SHP77 treated with DMSO at 0.1 percent for 48 hours (cell line): ENCODE measurements at regions not wholly inside any gene's neighbourhood (a gene's known extent, or its start where the extent isn't known, plus 50 kb on each side); places are given as distances from the start of the nearest gene placed in this dataset.
"Not testable (repeated sequence)": the region's sequence is repeated elsewhere in the genome, so short reads cannot be mapped to it uniquely, and the experiment has no call there.

Experiments used
- DNase-seq: peaks from one replicate; lab custom pipeline; 2025; lab: John Stamatoyannopoulos, UW

DNA sequence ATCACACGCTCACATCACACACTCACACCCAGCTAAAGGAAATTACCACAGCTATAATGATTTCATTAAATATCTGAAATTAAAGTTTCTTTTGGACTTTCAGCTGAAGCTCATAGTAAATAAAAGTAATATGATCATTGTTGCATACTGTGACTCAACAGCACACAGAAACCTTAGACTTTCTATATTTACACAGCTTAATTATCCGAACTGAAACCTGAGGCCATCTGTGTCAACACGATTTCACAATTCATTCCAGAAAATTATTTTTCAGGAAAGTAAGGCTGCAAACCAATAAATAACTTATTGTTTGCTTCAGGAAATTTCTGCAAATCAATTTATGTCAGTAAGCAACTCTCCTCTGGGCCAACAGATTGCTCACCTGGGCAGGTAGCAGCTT lies 1352.2 kb upstream of the CDH18 start:
- peak; percentile 49 for DNase-seq

DNA sequence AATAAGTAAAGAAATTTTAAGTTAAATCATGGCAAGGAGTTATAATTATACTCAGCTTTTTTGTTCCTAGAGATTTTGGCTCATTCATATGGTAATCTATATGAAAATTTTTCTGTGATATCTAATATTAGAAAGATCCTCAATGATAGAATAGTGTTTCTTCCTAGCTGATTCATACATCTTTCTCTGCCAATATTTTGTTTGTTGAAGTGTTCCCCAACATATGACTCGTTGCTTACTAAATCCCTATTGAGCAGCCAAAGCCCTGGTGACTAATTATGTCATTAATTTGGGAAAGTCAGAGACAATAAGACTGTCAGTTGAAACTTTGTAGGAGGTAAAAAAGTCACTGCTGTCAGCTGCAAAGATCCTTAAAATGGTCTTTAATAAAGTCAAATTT lies 1348.5 kb upstream of the CDH18 start:
- not testable (repeated sequence) for DNase-seq

DNA sequence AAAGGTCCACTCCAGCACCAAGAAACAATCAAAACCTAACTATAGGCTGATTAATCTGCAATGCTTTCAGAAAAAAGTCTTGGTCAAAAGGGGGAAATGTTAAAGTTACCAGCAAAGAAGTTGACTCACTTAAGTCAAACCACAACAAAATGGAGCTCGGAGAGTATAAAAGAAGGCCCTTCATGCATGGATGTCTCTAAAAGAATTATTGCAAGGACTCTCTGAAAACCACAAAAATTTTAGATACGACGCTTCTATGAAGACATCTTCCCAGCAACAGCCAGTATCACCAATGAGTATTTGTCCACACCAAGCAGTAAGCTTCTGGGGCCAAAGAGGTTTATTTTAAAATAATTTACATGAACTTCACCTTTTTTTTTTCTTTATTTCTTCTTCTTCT lies 1327.4 kb upstream of the CDH18 start:
- DNase-seq, result not testable (repeated sequence)

DNA sequence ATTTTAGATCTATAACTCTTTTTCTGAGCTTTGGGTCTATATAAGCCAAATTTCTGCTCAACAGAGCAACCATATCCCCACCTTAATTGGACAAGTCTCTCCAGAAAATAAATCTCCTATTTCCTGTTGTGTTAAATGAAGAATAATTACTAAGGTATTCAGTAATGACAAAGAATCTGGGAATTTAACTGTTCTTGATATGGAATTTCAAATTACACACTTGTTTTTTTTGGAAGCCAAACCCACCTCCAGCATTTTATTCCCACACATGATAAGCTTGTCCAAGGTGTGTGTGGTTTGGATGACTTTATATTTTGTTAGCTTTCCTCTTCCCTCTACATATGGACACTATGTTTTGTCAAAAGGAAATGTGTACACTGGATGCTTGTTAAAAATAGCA lies 1313.2 kb upstream of the CDH18 start:
- DNase-seq, result not testable (repeated sequence)

DNA sequence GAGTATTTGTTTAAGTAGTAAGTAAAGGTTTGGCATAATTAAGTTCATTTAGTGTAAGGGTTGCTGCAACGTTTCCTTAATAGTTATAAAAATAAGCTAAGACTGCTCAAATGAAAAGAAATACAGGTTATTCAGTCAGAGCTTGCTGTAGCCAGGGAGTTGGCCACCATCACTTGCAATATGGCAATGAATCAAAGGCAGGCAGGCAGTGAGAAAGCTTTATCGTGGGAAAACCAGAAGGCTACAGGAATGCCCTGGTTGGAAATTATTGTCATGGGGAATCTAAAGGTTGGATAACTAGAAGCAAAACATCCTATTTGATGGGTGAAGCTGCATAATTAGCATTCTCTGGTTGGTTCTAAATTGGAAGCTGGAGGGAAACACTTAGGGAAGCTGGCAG lies 1286.4 kb upstream of the CDH18 start:
- not testable (repeated sequence) for DNase-seq

DNA sequence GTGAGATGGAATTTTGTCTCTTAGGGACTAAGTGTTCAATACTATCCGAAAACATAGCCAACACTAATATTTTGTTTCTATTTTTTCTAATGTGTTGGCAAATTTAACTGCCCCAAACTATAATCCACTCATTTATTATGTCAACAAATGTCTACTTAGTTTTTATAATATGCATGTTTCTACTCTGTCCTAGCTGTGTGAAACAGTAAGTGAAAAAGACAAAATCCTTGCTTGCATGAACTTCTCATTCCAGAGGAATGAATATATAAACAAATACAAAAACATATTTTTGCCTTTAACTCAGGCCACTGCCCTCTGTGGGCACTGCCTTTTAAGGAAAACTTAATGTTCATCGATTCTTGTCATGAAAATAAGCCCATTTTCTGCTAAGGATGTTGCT lies 1275.4 kb upstream of the CDH18 start:
- DNase-seq, result no peak

DNA sequence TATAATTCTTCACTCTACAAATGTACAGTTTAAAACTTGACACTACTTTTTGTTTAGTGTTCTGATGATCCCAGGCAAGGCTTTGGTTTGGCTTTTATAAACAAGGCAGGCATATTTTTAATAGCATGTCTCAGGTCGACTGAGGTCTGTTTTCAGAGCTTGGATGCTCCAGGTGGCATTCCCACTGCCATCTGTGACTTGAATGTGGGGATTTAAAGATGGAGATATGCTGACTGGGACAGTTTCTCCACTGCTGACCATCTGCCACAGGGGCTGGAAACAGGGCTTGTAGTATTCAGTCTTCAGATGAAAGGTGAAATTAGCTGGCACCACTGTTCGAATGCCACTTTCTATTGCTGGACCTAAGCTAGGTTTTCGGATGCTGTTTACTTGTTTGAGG lies 1266.2 kb upstream of the CDH18 start:
- DNase-seq, result no peak

DNA sequence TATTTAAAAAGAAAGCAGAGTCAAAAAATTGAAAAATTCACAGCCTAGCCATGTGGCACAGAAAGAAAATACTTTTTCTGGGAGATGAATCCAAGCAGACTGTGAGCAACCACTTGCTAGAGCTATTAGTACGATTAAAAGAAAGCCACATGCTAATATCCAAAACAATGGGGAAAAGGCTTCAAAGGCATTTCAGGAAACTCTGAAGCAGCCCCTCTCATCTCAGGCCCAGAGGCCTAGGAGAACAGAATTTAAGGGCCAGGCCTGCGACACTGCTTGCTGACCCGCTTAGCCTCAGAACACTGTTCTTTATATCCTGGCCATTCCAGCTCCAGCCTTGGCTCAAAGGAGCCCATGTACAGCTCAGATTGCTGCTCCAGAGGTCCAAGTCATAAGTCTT lies 1257.0 kb upstream of the CDH18 start:
- no peak for DNase-seq

DNA sequence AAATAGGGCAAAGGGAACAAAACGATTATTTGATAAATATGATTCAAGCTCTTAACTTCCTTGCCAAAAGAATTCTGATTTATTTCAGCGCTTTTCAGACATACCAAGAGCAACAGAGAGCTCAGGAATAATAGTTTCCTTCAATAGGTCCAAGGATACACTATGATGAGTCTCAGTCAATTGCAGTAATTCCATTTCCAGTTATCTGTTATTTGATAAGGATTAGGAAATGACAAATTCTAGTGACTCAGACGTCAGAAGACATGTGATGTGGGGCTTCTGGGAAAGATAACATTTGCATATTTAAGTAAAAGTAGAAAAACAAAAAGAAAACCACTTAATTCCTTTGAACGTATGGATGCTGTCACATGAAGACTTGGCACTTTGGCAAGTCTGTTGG lies 1250.8 kb upstream of the CDH18 start:
- DNase-seq, result no peak

DNA sequence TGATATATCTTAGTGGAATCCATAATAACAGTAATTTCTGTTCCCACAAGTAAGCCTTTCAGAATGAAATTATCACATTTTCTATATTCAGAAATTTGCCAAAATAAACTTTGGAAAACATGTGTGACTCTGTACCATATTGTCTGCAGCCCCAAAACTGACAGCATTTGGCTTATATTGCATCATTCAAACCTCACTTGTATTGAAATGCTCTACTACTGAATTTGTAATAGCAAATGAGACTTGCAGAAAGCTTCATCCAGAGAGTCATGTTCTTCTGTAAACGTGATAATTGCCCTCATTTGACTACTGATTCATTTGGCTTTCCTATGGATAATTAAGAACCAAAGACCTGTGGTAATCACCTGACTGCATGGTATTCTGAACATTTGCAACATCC lies 1249.5 kb upstream of the CDH18 start:
- no peak for DNase-seq

DNA sequence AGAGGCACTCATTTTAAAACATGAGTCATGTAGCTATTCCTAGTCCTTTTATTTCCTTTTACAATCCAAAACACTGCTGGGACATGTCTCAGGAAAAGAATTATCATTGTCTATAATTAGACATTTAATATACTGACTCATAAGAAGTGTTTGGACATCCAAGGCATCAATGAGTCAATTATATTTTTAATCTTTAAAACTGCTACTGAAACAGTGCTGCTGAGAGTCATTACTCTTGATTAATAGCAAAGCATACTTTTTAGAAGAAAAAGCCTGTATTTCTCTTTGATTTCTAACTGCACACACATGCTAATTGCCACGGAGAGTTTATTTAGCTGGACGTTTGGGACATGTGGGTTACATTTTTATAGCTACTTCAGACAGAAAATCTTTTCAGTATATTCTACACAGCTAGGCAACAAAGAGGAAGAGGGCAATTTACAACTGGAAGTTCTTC lies 1249.0 kb upstream of the CDH18 start:
- DNase-seq, result no peak

DNA sequence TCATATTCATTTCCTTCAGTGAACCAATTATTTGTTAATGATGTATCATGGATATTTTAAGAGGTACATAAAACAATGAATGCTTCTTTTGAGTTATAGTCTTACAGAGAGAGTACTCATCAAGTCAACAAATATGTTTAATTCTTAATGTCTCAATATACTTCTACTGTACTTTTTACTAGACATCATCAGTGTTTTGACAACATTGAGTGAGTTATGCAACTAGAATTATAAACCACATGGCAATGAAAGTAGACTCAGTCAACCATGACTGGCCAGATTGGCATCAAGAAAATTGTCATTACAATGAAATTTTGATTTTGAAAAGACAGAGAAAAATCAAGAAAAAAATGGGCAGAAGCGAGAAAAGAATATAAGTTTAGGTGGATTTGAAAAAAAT lies 1248.1 kb upstream of the CDH18 start:
- DNase-seq, result no peak

DNA sequence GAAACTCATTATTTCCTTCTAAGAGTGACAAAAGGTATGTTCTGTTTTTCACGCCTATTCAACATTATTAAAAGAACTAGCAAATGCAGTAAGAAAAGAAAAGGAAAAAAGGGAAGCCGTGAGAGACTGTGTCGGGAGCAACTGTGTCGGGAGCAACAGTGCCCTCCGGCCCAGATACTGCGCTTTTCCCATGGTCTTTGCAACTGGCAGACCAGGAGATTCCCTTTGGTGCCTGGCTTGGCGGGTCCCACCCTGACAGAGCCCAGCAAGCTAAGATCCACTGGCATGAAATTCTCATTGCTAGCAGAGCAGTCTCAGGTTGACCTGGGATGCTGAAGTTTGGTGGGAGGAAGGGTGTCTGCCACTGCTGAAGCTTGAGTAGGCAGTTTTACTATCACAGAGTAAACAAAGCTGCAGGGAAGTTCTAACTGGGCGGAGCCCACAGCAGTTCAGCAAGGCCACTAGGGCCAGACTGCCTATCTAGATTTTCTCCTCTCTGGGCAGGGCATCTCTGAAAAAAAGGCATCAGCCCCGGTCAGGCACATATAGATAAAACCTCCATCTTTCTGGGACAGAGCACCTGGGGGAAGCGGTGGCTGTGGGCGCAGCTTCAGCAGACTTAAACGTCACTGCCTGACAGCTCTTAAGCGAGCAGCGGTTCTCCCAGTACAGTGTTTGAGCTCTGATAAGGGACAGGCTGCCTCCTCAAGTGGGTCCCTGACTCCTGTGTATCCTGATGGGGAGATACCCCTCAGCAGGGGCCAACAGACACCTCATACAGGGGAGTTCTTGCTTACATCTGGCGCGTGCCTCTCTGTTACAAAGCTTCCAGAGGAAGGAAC lies 1237.4 kb upstream of the CDH18 start:
- DNase-seq, result no peak

DNA sequence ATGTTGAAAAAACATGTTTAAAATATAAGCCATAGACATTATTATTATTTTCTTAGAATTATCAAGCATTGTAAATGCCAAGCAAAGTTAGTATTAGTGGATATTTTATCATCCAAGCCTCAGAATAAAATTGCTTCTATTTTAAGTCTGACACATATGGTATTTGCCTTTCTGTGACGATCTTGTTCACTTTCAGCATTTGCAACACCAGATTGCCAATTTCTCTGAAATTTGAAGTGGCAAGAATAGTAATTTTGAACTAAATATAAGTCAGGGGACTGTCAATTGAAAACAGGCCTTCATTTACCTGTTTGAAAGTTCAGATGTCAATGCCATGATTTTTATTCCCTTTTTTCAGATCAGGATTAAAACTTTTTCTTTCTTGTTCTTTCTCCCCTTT lies 1233.6 kb upstream of the CDH18 start:
- DNase-seq, result no peak

DNA sequence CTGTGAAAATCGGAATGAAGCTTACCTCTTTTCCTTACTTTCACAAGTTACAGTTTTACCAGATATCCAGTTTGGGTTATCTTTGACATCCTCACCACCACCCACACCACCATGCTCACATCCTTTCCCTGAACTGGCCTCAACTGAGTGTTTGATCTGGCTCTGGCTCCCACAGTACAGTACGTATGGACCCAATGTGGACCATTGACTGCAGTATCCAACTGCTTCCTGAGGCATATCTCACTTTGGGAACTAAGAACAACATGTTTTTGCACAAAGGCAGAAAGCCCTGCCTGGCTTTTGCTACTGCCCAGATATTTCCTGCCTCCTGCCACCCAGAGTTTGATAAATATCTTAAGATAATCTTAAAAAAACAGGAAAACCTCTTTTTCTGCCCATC lies 1232.0 kb upstream of the CDH18 start:
- DNase-seq, result no peak

DNA sequence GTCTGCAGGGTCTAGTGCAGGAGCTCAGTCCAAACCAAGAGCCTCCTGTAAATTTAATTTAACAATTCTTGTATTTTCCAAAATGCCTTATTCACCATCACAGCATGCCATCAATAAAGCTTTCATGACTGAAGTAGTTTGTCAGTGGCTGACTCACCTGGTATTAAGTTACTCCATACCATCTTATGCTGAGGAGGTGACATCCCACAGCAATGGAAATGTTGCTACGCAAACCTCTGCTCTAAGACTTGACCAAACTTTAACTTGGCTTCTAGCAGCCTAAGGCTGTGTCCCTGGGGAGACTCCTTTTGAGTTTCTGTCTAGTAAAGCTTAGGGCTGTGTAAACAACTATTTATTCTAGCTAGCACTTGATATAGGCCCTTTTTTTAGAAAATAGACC lies 1231.3 kb upstream of the CDH18 start:
- no peak for DNase-seq

DNA sequence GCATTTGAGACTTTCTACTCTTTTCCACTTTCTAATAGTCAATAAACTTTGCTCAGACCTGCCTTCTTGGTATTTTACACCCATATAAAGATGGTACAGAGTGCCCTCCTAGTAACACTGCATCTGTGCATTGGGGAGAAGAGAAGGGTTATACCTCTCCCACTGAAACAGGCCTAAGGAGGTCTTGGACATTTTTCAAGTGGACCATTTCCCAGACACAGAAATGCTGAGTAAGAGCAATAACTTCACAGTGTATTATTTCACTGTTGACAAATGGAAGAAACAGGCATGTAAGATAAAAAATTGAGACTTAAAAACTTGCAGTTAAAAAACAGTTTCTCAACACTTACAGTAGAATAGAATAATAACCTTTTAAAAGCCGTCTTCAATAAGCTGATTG lies 1224.0 kb upstream of the CDH18 start:
- DNase-seq, result no peak

DNA sequence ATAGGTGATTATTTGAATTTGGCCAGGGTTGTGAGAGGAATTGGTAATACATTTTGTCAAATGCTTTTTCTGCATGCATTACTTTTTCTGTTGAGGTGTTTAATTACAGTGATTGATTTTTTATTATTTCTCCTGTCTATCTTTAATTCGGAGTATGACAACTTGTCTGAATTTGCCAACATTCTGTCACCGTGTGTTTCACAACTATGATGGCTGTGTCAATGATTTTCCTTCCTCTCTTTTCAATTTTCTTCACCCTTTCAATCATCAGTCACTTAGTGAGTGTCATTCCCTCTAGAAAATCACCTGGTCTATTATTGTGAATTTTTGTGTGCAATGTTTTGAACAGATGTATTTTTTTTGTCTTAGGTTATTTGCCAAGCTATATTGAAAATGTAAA lies 1221.4 kb upstream of the CDH18 start:
- no peak for DNase-seq

DNA sequence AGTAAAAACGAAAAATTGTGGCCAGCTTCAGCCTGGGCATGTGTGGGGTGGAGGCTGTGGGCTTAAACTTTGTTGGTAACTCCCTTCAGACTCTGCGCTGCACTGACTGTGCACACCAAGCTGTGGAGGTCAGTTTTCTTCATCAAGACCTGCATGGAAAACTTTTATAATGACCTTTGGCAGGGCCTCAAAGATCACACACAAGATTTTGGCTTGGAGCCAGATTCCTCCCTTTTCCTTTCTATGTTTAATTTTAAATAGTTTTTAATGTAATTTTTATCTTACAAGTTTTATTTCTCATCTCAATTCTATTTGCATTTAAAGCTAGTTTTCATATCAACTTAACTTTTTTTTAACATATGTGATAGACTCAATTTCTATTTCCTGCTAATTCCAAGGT lies 1211.1 kb upstream of the CDH18 start:
- DNase-seq, result no peak

DNA sequence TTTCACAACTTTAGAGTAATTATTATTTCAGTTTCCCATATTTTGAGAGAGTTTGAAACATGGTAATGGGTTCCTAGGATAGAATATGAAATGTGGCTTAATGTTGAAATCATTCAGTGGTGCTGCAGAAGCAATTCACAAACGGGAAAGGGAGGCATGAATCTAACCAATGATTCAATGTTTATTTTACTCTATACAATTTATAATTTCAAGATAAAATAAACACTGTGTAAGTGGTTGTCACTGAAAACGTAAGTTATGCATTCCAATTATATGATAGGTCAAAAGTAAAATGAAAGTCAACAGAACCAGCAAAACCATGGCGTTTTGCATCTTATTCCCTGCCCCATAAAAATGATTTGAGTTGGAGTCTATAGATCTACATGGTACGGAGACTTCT lies 1207.1 kb upstream of the CDH18 start:
- DNase-seq, result no peak

DNA sequence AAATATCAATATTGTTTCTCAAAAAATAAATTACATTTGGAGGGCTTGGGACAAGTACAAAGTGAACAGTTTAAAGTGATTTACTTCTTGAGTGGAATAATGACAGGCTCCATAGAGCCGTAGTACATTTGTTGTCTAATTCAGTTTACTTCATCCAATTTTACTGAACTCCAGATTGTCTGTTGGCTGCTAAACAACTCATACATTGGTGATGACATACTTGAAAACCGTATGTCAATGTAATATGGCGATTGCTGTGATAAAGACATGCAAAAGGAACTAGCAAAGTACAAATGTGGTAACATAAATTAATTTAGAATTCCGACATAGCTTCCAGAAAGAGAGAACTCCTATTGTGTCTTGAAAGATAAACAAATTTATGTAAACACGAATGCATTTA lies 1197.5 kb upstream of the CDH18 start:
- no peak for DNase-seq

DNA sequence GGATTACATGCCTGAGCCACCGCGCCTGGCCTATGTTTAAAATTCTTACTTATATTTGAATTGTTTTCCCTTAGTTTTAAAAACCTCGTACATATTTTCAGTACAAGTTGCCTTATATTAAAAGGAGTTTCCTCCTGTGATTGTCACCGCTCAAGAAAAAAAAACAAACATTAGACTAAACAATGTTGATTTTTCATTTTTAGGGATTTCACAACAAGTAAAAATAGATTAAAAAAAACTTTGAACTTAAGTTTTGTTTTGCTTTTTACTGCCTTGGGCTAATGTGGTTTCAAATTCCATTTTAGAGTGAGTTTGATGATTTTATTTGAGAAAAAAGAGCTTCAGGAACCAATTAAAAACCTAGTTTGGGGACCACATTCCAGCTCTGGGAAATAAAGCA lies 1196.6 kb upstream of the CDH18 start:
- DNase-seq, result no peak

DNA sequence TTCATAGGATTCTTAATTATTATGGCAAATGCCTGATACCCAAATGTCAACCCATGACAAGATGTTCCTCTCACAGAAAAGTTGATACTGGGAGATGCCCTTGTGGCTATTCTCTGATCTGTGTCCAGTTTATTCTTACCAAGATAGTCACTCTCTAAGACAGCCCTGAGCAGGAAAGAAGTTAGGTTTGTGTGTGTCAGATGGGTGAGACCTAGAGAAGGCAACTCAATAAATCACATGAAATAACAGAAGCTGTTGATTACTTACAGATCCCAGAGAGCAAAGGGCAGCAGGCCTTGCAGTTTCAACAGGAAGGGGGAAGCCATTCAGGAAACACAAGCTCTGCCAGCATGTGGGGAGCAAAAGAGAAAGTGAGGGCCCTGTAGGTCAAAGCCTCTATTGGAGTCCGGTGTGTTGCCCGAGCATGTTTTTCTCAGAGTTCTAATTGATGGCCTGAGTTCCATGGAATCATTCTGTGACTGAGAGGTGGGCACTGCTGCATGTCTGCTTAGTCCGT lies 1193.7 kb upstream of the CDH18 start:
- DNase-seq, result no peak

DNA sequence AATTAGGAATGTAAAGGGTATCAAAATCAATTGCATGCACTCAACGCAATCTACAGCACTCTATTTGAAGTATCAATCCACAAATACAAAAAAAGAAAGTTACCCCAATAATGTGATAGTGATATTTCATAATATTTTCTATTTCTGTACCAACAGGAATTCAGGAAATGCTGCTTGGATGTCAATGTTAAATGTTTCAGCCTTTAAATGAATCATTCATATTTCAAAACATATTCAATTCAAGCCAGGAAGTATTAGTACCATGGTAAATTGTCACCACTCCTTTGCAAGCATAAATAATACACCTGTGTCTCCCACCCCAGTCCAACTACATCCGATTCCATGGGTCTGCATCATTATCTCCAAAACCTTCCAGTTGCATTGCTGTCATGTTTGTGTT lies 1185.5 kb upstream of the CDH18 start:
- no peak for DNase-seq
